Trophoblast cell (in vitro differentiated cells and primary cell): ENCODE measurements at regions not wholly inside any gene's neighbourhood (a gene's known extent, or its start where the extent isn't known, plus 50 kb on each side); places are given as distances from the start of the nearest gene placed in this dataset.

Experiments
- DNase-seq, 2 donors: peaks; one replicate each; pipeline ENCODE4 v3.0.0-alpha.2; 2016
- H2AFZ ChIP-seq: 2 replicates; pipeline ENCODE4 v1.6.1; 2013; ENCODE audit warnings: low read length, moderate library complexity, mild to moderate bottlenecking; ENCODE audit not compliant: insufficient read depth, poor library complexity
- H2AK5ac ChIP-seq: 2 replicates; pipeline ENCODE4 v1.6.1; 2013; ENCODE audit warnings: mild to moderate bottlenecking, low read length
- H2BK120ac ChIP-seq: 2 replicates; pipeline ENCODE4 v1.6.1; 2013; ENCODE audit warnings: low read length, mild to moderate bottlenecking, moderate library complexity; ENCODE audit not compliant: insufficient read depth, poor library complexity
- H2BK12ac ChIP-seq: 2 replicates; pipeline ENCODE4 v1.6.1; 2013; ENCODE audit warnings: mild to moderate bottlenecking, low read length, moderate library complexity
- H2BK5ac ChIP-seq: 2 replicates; pipeline ENCODE4 v1.6.1; 2013; ENCODE audit warnings: low read length, low read depth, moderate library complexity, mild to moderate bottlenecking; ENCODE audit not compliant: poor library complexity
- H3K14ac ChIP-seq: 2 replicates; pipeline ENCODE4 v1.6.1; 2013; ENCODE audit warnings: mild to moderate bottlenecking, low read length
- H3K18ac ChIP-seq: 2 replicates; pipeline ENCODE4 v1.6.1; 2013; ENCODE audit warnings: mild to moderate bottlenecking, low read length
- H3K23ac ChIP-seq: 2 replicates; pipeline ENCODE4 v1.6.1; 2013; ENCODE audit warnings: low read length
- H3K27ac ChIP-seq: 2 replicates; pipeline ENCODE4 v1.5.1; 2013; ENCODE audit warnings: low read depth, mild to moderate bottlenecking, inconsistent platforms, low read length, moderate library complexity
- H3K27me3 ChIP-seq: 2 replicates; pipeline ENCODE4 v1.6.1; 2013; ENCODE audit warnings: inconsistent platforms, mild to moderate bottlenecking, low read length, moderate library complexity; ENCODE audit not compliant: insufficient read depth
- H3K36me3 ChIP-seq, 2 experiments: 1 replicate in 1 of 2; 2 replicates in 1 of 2; pipeline ENCODE4 v1.6.1; 2013; ENCODE audit warnings: low read length in 2 of 2, mild to moderate bottlenecking in 2 of 2, moderate library complexity in 1 of 2; ENCODE audit not compliant: insufficient read depth in 2 of 2, control insufficient read depth in 1 of 2
- H3K4ac ChIP-seq: 2 replicates; pipeline ENCODE4 v1.6.1; 2013; ENCODE audit warnings: low read depth, mild to moderate bottlenecking, low read length, moderate library complexity
- H3K4me1 ChIP-seq, 2 experiments: 1 replicate in 1 of 2; 2 replicates in 1 of 2; pipeline ENCODE4 v1.6.1; 2013; ENCODE audit warnings: low read length in 2 of 2, mild to moderate bottlenecking in 2 of 2, moderate library complexity in 1 of 2; ENCODE audit not compliant: insufficient read depth in 2 of 2, control insufficient read depth in 1 of 2
- H3K4me2 ChIP-seq: 2 replicates; pipeline ENCODE4 v1.6.1; 2013; ENCODE audit warnings: inconsistent platforms, mild to moderate bottlenecking, low read length, moderate library complexity
- H3K4me3 ChIP-seq: 2 replicates; pipeline ENCODE4 v1.5.1; 2013; ENCODE audit warnings: mild to moderate bottlenecking, low read depth, low read length, inconsistent platforms
- H3K79me1 ChIP-seq: one replicate; pipeline ENCODE4 v1.6.1; 2013; ENCODE audit warnings: low read length
- H3K79me2 ChIP-seq: 2 replicates; pipeline ENCODE4 v1.6.1; 2013; ENCODE audit warnings: low read length, mild to moderate bottlenecking; ENCODE audit not compliant: control insufficient read depth, insufficient read depth, poor library complexity
- H3K9ac ChIP-seq: 2 replicates; pipeline ENCODE4 v1.6.1; 2013; ENCODE audit warnings: mild to moderate bottlenecking, low read length
- H3K9me3 ChIP-seq: 2 replicates; pipeline ENCODE4 v1.6.1; 2013; ENCODE audit warnings: low read depth, mild to moderate bottlenecking, control low read depth, inconsistent platforms, low read length; ENCODE audit not compliant: insufficient read depth
- H4K12ac ChIP-seq: 2 replicates; pipeline ENCODE4 v1.6.1; 2013; ENCODE audit warnings: low read depth, mild to moderate bottlenecking, low read length, moderate library complexity
- H4K8ac ChIP-seq: 2 replicates; pipeline ENCODE4 v1.6.1; 2013; ENCODE audit warnings: low read depth, mild to moderate bottlenecking, low read length, moderate library complexity
- H4K91ac ChIP-seq: one replicate; pipeline ENCODE4 v1.6.1; 2013; ENCODE audit warnings: low read depth, mild to moderate bottlenecking, low read length, moderate library complexity
- WGBS: extraction: QIAGEN DNeasy Blood & Tissue Kit; methylation state at CpG from one replicate; pipeline ENCODE4 v1.1.7; 2013; ENCODE audit warnings: missing lambda C conversion rate; ENCODE audit not compliant: insufficient read length, insufficient coverage; ENCODE audit errors: extremely low coverage; 5-methylcytosine and 5-hydroxymethylcytosine counted together

GRCh38 chr11:62044639-62045121, 77.2 kb upstream of the FTH1 start:
- Histone ChIP-seq H4K91ac (peak overlapping the region; percentile 48), H3K4me2 (no peak overlapping the region), H3K4me1 (peaks cover 20% of the 10 kb centered on the region in 2 experiments), H3K79me2 (peaks cover 3% of the 10 kb centered on the region), H2AK5ac (no peak overlapping the region), H3K36me3 (no peaks in the 10 kb centered on the region), H3K9me3 (peaks cover 2% of the 10 kb centered on the region), H3K23ac (no peak overlapping the region), H3K27ac (no peak overlapping the region), H2BK12ac (no peak overlapping the region), H4K8ac (no peak overlapping the region), H3K79me1 (peaks cover 17% of the 10 kb centered on the region), H2BK5ac (no peak overlapping the region), H2AFZ (no peak overlapping the region), H3K9ac (no peak overlapping the region), H3K14ac (no peak overlapping the region), H2BK120ac (no peak overlapping the region), H3K18ac (no peak overlapping the region), H3K4me3 (no peak overlapping the region), H4K12ac (no peak overlapping the region), H3K4ac (no peak overlapping the region), H3K27me3 (no peaks in the 10 kb centered on the region)
- peak in 1 of 2 donors; percentile 53 for DNase-seq
- WGBS = no CpG with 5 or more reads among the region's 8 CpGs

DNA sequence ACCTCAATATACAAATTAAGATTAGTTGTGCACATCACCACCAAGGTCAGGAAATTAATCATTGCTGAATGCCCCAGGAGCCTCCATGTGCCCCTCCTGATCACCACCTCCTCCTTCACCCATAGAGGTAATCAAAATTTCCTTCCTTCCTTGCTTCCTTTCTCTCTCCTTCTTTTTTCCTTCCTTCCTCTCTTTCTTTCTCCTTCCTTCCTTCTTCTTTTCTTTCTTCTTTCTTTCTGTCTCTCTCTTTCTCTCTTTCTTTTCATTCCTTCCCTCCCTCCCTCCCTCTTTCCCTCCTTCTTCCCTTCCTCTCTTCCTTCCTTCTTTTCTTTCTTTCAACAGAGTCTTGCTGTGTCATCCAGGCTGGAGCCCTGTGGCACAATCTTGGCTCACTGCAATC, 67.9 kb upstream of the FTH1 start:
- Histone ChIP-seq H3K9ac (no peak overlapping the region), H3K18ac (no peak overlapping the region), H3K4me1 (no peaks in the 10 kb centered on the region), H2BK120ac (no peak overlapping the region), H4K12ac (no peak overlapping the region), H3K23ac (no peak overlapping the region), H2AFZ (no peak overlapping the region), H4K91ac (no peak overlapping the region), H3K9me3 (peaks cover 9% of the 10 kb centered on the region), H2AK5ac (no peak overlapping the region), H4K8ac (no peak overlapping the region), H2BK5ac (no peak overlapping the region), H3K14ac (no peak overlapping the region), H3K27ac (no peak overlapping the region), H3K4me3 (no peak overlapping the region), H3K4ac (no peak overlapping the region), H3K4me2 (no peak overlapping the region), H2BK12ac (no peak overlapping the region), H3K79me2 (no peaks in the 10 kb centered on the region), H3K79me1 (no peaks in the 10 kb centered on the region), H3K36me3 (no peaks in the 10 kb centered on the region), H3K27me3 (no peaks in the 10 kb centered on the region)
- no peak for DNase-seq

DNA sequence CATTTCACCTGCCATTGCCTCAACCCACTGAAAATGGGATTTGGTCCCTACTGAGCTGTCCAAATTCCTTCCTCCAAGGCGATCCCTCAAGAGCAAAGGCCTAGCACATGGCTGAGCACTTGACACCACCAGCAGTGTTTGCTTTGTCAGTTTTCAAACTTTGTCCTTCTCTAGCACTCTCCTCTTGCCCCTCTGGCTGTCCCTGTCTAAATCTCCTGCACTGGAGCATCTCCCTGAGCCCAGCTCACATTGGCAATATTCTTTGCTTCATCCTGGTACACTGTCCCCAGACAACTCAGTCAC, 66.6 kb upstream of the FTH1 start:
- Histone ChIP-seq H3K27me3 (no peaks in the 10 kb centered on the region), H3K23ac (no peak overlapping the region), H3K18ac (no peak overlapping the region), H3K36me3 (no peaks in the 10 kb centered on the region), H2BK120ac (no peak overlapping the region), H3K4me3 (no peak overlapping the region), H3K9me3 (peaks cover 9% of the 10 kb centered on the region), H2BK12ac (no peak overlapping the region), H3K79me2 (no peaks in the 10 kb centered on the region), H3K4me1 (no peaks in the 10 kb centered on the region), H3K14ac (no peak overlapping the region), H3K4me2 (no peak overlapping the region), H3K9ac (no peak overlapping the region), H3K4ac (no peak overlapping the region), H2BK5ac (no peak overlapping the region), H3K79me1 (no peaks in the 10 kb centered on the region), H4K12ac (no peak overlapping the region), H2AK5ac (no peak overlapping the region), H2AFZ (no peak overlapping the region), H3K27ac (no peak overlapping the region), H4K91ac (no peak overlapping the region), H4K8ac (no peak overlapping the region)
- no CpG with 5 or more reads among the region's 1 CpG for WGBS
- no peak for DNase-seq

- H2AFZ ChIP-seq = no peak overlapping the region
- peaks cover 9% of the 10 kb centered on the region for H3K9me3 ChIP-seq
- no peak overlapping the region for H3K23ac ChIP-seq
- H4K12ac ChIP-seq = no peak overlapping the region
- no peaks in the 10 kb centered on the region for H3K79me1 ChIP-seq
- H2AK5ac ChIP-seq = no peak overlapping the region
- no peaks in the 10 kb centered on the region for H3K36me3 ChIP-seq
- DNase-seq = no peak
- no peak overlapping the region for H4K91ac ChIP-seq
- no peak overlapping the region for H4K8ac ChIP-seq
- H2BK5ac ChIP-seq = no peak overlapping the region
- no peak overlapping the region for H2BK12ac ChIP-seq
- no peak overlapping the region for H3K4me3 ChIP-seq
- H2BK120ac ChIP-seq = no peak overlapping the region
- no peak overlapping the region for H3K14ac ChIP-seq
- H3K4me1 ChIP-seq = no peaks in the 10 kb centered on the region
- H3K27me3 ChIP-seq = no peaks in the 10 kb centered on the region
- no peak overlapping the region for H3K4me2 ChIP-seq
- H3K9ac ChIP-seq = no peak overlapping the region
- H3K27ac ChIP-seq = no peak overlapping the region
- WGBS = no CpG with 5 or more reads among the region's 12 CpGs
- no peak overlapping the region for H3K18ac ChIP-seq
- no peak overlapping the region for H3K4ac ChIP-seq
- H3K79me2 ChIP-seq = no peaks in the 10 kb centered on the region
Measured at GRCh38 chr11:62033191-62034035, 66.0 kb upstream of the FTH1 start.
